ENCODE measurements at regions not wholly inside any gene's neighbourhood (a gene's known extent, or its start where the extent isn't known, plus 50 kb on each side); places are given as distances from the start of the nearest gene placed in this dataset.

- Histone ChIP-seq H3K9me2 (replicated peaks; ENCODE audit: low read depth, low read length) (no peaks in the 10 kb centered on the region), H3K79me2 (ENCODE audit: insufficient read depth, low read length) (no peaks in the 10 kb centered on the region), H3K36me3 (ENCODE audit: insufficient read depth, low read length) (no peaks in the 10 kb centered on the region), H3K4me2 (ENCODE audit: low read depth, low read length, poor library complexity, severe bottlenecking) (no peak overlapping the region), H3F3A (ENCODE audit: low read depth) (no peaks in the 10 kb centered on the region), H3K9ac (ENCODE audit: low read depth, low read length, poor library complexity, severe bottlenecking) (no peak overlapping the region), H4K20me1 (ENCODE audit: insufficient read depth, low read length, poor library complexity, severe bottlenecking) (no peaks in the 10 kb centered on the region), H2AFZ (ENCODE audit: low read length) (no peak overlapping the region), H3K27me3 (ENCODE audit: insufficient read depth, low read length, poor library complexity, severe bottlenecking) (no peaks in the 10 kb centered on the region), H3K4me1 (ENCODE audit: insufficient read depth, low read length, poor library complexity, severe bottlenecking) (no peaks in the 10 kb centered on the region), H3K4me3 (ENCODE audit: low read length, poor library complexity, severe bottlenecking) (no peak overlapping the region), H3K9me3 (ENCODE audit: insufficient read depth, low read depth, low read length) (no peaks in the 10 kb centered on the region)
- TF ChIP-seq CTCF (conservative IDR thresholded peaks at IDR 0.05; ENCODE audit: low read length) (no peak; the same call in 1 of the 2 replicates), EZH2phosphoT487 (IDR thresholded peaks at IDR 0.05; ENCODE audit: borderline replicate concordance) (no peak)
Measured at GRCh38 chr13:24041651-24042225, 118.8 kb upstream of the SPATA13 start.

GRCh38 chr13:24042710-24043440, 117.6 kb upstream of the SPATA13 start:
- Histone ChIP-seq H3K4me2 (ENCODE audit: low read depth, low read length, poor library complexity, severe bottlenecking) (no peak overlapping the region), H3K4me1 (ENCODE audit: insufficient read depth, low read length, poor library complexity, severe bottlenecking) (no peaks in the 10 kb centered on the region)

GRCh38 chr13:24043590-24044350, 116.8 kb upstream of the SPATA13 start:
- no peak overlapping the region for H3K4me2 ChIP-seq (ENCODE audit: low read depth, low read length, poor library complexity, severe bottlenecking)
- no peak overlapping the region for H3K4me3 ChIP-seq (ENCODE audit: low read length, poor library complexity, severe bottlenecking)

More at GRCh38 chr13:24042710-24043440, 117.6 kb upstream of the SPATA13 start:
- H3K4me3 ChIP-seq (ENCODE audit: low read length, poor library complexity, severe bottlenecking), result no peak overlapping the region
- no peak overlapping the region for H2AFZ ChIP-seq (ENCODE audit: low read length)
- H4K20me1 ChIP-seq (ENCODE audit: insufficient read depth, low read length, poor library complexity, severe bottlenecking), result no peaks in the 10 kb centered on the region
- no peaks in the 10 kb centered on the region for H3K27me3 ChIP-seq (ENCODE audit: insufficient read depth, low read length, poor library complexity, severe bottlenecking)
- no peaks in the 10 kb centered on the region for H3F3A ChIP-seq (ENCODE audit: low read depth)
- TF ChIP-seq EZH2phosphoT487 (IDR thresholded peaks at IDR 0.05; ENCODE audit: borderline replicate concordance) (no peak), CTCF (conservative IDR thresholded peaks at IDR 0.05; ENCODE audit: low read length) (no peak)
- H3K36me3 ChIP-seq (ENCODE audit: insufficient read depth, low read length), result no peaks in the 10 kb centered on the region
- no peaks in the 10 kb centered on the region; the same call in 1 of the 2 replicates for H3K9me3 ChIP-seq (ENCODE audit: insufficient read depth, low read depth, low read length)
- H3K9ac ChIP-seq (ENCODE audit: low read depth, low read length, poor library complexity, severe bottlenecking), result no peak overlapping the region
- H3K79me2 ChIP-seq (ENCODE audit: insufficient read depth, low read length), result no peaks in the 10 kb centered on the region
- H3K9me2 ChIP-seq (replicated peaks; ENCODE audit: low read depth, low read length), result no peaks in the 10 kb centered on the region

More at GRCh38 chr13:24043590-24044350, 116.8 kb upstream of the SPATA13 start:
- Histone ChIP-seq H3K9me3 (ENCODE audit: insufficient read depth, low read depth, low read length) (no peaks in the 10 kb centered on the region; the same call in 1 of the 2 replicates), H3K9me2 (replicated peaks; ENCODE audit: low read depth, low read length) (no peaks in the 10 kb centered on the region), H3K9ac (ENCODE audit: low read depth, low read length, poor library complexity, severe bottlenecking) (no peak overlapping the region), H3K36me3 (ENCODE audit: insufficient read depth, low read length) (no peaks in the 10 kb centered on the region), H3K4me1 (ENCODE audit: insufficient read depth, low read length, poor library complexity, severe bottlenecking) (no peaks in the 10 kb centered on the region), H3K27me3 (ENCODE audit: insufficient read depth, low read length, poor library complexity, severe bottlenecking) (no peaks in the 10 kb centered on the region), H2AFZ (ENCODE audit: low read length) (no peak overlapping the region), H3F3A (ENCODE audit: low read depth) (no peaks in the 10 kb centered on the region), H3K79me2 (ENCODE audit: insufficient read depth, low read length) (no peaks in the 10 kb centered on the region), H4K20me1 (ENCODE audit: insufficient read depth, low read length, poor library complexity, severe bottlenecking) (no peaks in the 10 kb centered on the region)
- TF ChIP-seq CTCF (conservative IDR thresholded peaks at IDR 0.05; ENCODE audit: low read length), result no peak
- TF ChIP-seq EZH2phosphoT487 (IDR thresholded peaks at IDR 0.05; ENCODE audit: borderline replicate concordance), result no peak

All from Loucy (cell line).